Pulmonary artery endothelial cell (primary cell): ENCODE measurements at regions not wholly inside any gene's neighbourhood (a gene's known extent, or its start where the extent isn't known, plus 50 kb on each side); places are given as distances from the start of the nearest gene placed in this dataset.

Experiments used
- DNase-seq: peaks from one replicate; pipeline ENCODE4 v3.0.0-alpha.2; 2011; ENCODE audit warnings: low read depth, low spot score

GRCh38 chr21:38986806-38987632 is 181.3 kb downstream of the ETS2 start:
- no peak for DNase-seq

GRCh38 chr21:38986406-38986805 is 180.7 kb downstream of the ETS2 start:
- no peak for DNase-seq

GRCh38 chr21:38985568-38986378 is 180.0 kb downstream of the ETS2 start:
- DNase-seq, result no peak

- no peak for DNase-seq
Observed at GRCh38 chr21:38984982-38985567, 179.3 kb downstream of the ETS2 start.

GRCh38 chr21:38984568-38984967 is 178.8 kb downstream of the ETS2 start:
- no peak for DNase-seq

- DNase-seq, result no peak
Observed at GRCh38 chr21:38983560-38983959, 177.8 kb downstream of the ETS2 start.

- DNase-seq, result no peak
Observed at GRCh38 chr21:38982804-38983203, 177.1 kb downstream of the ETS2 start.

- no peak for DNase-seq
Observed at GRCh38 chr21:38982096-38982495, 176.4 kb downstream of the ETS2 start.

- no peak for DNase-seq
Observed at GRCh38 chr21:38980416-38981313, 174.9 kb downstream of the ETS2 start.

- no peak for DNase-seq
Observed at GRCh38 chr21:38979271-38980121, 173.8 kb downstream of the ETS2 start.

GRCh38 chr21:38976900-38977299 is 171.2 kb downstream of the ETS2 start:
- no peak for DNase-seq

GRCh38 chr21:38973552-38973951 is 167.8 kb downstream of the ETS2 start:
- DNase-seq, result no peak

- no peak for DNase-seq
Observed at GRCh38 chr21:38972078-38972477, 166.3 kb downstream of the ETS2 start.

- DNase-seq, result no peak
Observed at GRCh38 chr21:38970765-38971164, 165.0 kb downstream of the ETS2 start.

GRCh38 chr21:38968887-38969543 is 163.3 kb downstream of the ETS2 start:
- no peak for DNase-seq

GRCh38 chr21:38965910-38966504 is 160.3 kb downstream of the ETS2 start:
- no peak for DNase-seq

- no peak for DNase-seq
Observed at GRCh38 chr21:38965241-38965640, 159.5 kb downstream of the ETS2 start.

GRCh38 chr21:38963006-38963405 is 157.3 kb downstream of the ETS2 start:
- DNase-seq, result no peak

GRCh38 chr21:38960251-38960650 is 154.5 kb downstream of the ETS2 start:
- no peak for DNase-seq
